Heart left ventricle (tissue), 13 donors: ENCODE measurements at regions not wholly inside any gene's neighbourhood (a gene's known extent, or its start where the extent isn't known, plus 50 kb on each side); places are given as distances from the start of the nearest gene placed in this dataset.

Source experiments
- POLR2A ChIP-seq, 2 donors: fragments of 450-650 bp; IDR thresholded peaks; one replicate each; pipeline ENCODE4 v1.6.1; 2017; ENCODE audit warnings: antibody characterized with exemption in 2 of 2, mild to moderate bottlenecking in 2 of 2, moderate library complexity in 2 of 2
- TF ChIP-seq, protein P1 (sequence below), 12 donors: fragments of 200-600 bp; sonication (generic) in 4 of 12; IDR thresholded peaks; one replicate each; pipeline versions ENCODE4 v1.5.0 to v1.8.0; 2018 to 2022; ENCODE audit warnings: antibody characterized with exemption in 12 of 12, mild to moderate bottlenecking in 5 of 12
- donor health status: ischemic (EF 13 %, LVEDD 7.1; RV severe dilation, severe dysfunction).
- donor health status: DM: no; HTN: yes; CAD: no.
- donor health status: DM: no; HTN: no; CAD: no.
- donor health status: ischemic (EF 25% LVEDD 6.9; RV normal size, moderate dysfunction).
- donor health status: ischemic (EF 25% LVEDD 5.7; RV mildly dilated, moderate dysfunction).
- donor health status: ischemic (EF 35%, LVEDD 5.7; RV mildly dilated, moderate dysfunction).
- donor health status: nonischemic (EF 11% LVEDD 7.7; RV severe dilation, severe dysfunction).
- donor health status: DM: yes; HTN: yes; CAD: no.
- donor health status: PGD.
- donor health status: ischemic (EF 29% LVEDD 5.4; RV normal size, mild dysfunction).
- donor health status: nonischemic (EF 23%, LVEDD 6.1; RV moderate dilation, normal function).

DNA sequence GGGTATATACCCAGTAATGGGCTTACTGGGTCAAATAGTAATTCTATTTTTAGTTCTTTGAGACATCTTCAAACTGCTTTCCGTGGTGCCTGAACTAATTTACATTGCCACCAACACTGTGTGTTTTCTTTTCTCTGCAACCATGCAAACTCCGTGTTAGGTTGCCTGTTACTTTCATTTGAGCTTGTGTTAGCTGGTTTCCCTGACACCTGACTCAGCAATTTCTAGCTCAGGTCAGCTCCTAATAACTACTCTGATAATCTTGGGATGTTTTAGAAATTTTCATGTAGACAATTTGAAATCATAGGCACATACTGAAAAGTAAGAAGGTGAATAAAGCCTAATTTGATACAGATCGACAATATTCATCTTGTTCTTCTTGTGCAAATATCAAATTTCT, 132.3 kb downstream of the ADCYAP1 start:
- TF ChIP-seq, protein P1, sequence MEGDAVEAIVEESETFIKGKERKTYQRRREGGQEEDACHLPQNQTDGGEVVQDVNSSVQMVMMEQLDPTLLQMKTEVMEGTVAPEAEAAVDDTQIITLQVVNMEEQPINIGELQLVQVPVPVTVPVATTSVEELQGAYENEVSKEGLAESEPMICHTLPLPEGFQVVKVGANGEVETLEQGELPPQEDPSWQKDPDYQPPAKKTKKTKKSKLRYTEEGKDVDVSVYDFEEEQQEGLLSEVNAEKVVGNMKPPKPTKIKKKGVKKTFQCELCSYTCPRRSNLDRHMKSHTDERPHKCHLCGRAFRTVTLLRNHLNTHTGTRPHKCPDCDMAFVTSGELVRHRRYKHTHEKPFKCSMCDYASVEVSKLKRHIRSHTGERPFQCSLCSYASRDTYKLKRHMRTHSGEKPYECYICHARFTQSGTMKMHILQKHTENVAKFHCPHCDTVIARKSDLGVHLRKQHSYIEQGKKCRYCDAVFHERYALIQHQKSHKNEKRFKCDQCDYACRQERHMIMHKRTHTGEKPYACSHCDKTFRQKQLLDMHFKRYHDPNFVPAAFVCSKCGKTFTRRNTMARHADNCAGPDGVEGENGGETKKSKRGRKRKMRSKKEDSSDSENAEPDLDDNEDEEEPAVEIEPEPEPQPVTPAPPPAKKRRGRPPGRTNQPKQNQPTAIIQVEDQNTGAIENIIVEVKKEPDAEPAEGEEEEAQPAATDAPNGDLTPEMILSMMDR (IDR thresholded peaks at IDR 0.05) = no peak
- TF ChIP-seq POLR2A (IDR thresholded peaks at IDR 0.05) = no peak
